Panc1 (cell line): ENCODE measurements at regions not wholly inside any gene's neighbourhood (a gene's known extent, or its start where the extent isn't known, plus 50 kb on each side); places are given as distances from the start of the nearest gene placed in this dataset.
A peak's percentile ranks its signal among the peaks of the same experiment; 100 is the strongest.

Experiments
- ATAC-seq: fragments of 200-7000 bp; cut with Tn5 transposase; 2 replicates; pipeline ENCODE4 v1.9.1; 2020; ENCODE audit warnings: mild to moderate bottlenecking, moderate library complexity
- BruUV-seq: library from RNA; stranded (reverse); fragments of 400-500 nt; replicated peaks from 2 replicates; lab custom pipeline; 2021; lab: Mats Ljungman, UMichigan
- CTCF ChIA-PET: fragments of 300-600 bp; sonication (Branson Sonifier 250); formaldehyde crosslinking; loops from one replicate; lab custom pipeline; 2022; ENCODE audit warnings: antibody characterized with exemption; lab: Charles Lee
- POLR2A ChIA-PET: fragments of 300-600 bp; sonication (Branson Sonifier 250); formaldehyde crosslinking; loops from one replicate; lab custom pipeline; 2022; ENCODE audit warnings: antibody characterized with exemption; lab: Charles Lee
- DNase-seq: peaks from one replicate; pipeline ENCODE4 v3.0.0-alpha.2; 2010; ENCODE audit warnings: low read depth, low spot score
- H3K27ac ChIP-seq: 2 replicates; pipeline ENCODE4 v1.5.1; 2011; ENCODE audit warnings: mild to moderate bottlenecking, low read length, inconsistent platforms
- H3K27me3 ChIP-seq: fragments of 200-500 bp; sonication (Bioruptor generic); 2 replicates; pipeline ENCODE4 v1.6.0; 2014; ENCODE audit warnings: low read length, inconsistent platforms; ENCODE audit not compliant: control insufficient read depth, insufficient read depth
- H3K36me3 ChIP-seq: fragments of 200-500 bp; sonication (Bioruptor generic); 2 replicates; pipeline ENCODE4 v1.5.1; 2014; ENCODE audit warnings: inconsistent platforms, mild to moderate bottlenecking, low read length, moderate library complexity; ENCODE audit not compliant: control insufficient read depth, insufficient read depth
- H3K4me1 ChIP-seq: 2 replicates; pipeline ENCODE4 v1.5.1; 2011; ENCODE audit warnings: inconsistent platforms, mild to moderate bottlenecking, low read length, moderate library complexity; ENCODE audit not compliant: control insufficient read depth, insufficient read depth
- H3K4me3 ChIP-seq, 2 experiments: 2 replicates each; pipeline ENCODE4 v1.5.1; 2011 to 2012; ENCODE audit warnings: low read depth in 2 of 2, low read length in 2 of 2, mild to moderate bottlenecking in 2 of 2, inconsistent platforms in 1 of 2, moderate library complexity in 1 of 2
- H3K9me3 ChIP-seq: fragments of 200-500 bp; sonication (Bioruptor generic); 2 replicates; pipeline ENCODE4 v1.5.1; 2014; ENCODE audit warnings: low read depth, mild to moderate bottlenecking, inconsistent platforms, low read length, moderate library complexity; ENCODE audit not compliant: control insufficient read depth, insufficient read depth
- CTCF ChIP-seq: fragments of 450-650 bp; IDR thresholded peaks from 2 replicates; pipeline ENCODE4 v1.5.1; 2017; ENCODE audit warnings: mild to moderate bottlenecking
- POLR2AphosphoS5 ChIP-seq: IDR thresholded peaks from 2 replicates; pipeline ENCODE4 v1.6.1; 2012; ENCODE audit warnings: mild to moderate bottlenecking, low read depth, low read length, moderate library complexity
- SIN3A ChIP-seq: IDR thresholded peaks from 2 replicates; pipeline ENCODE4 v1.6.1; 2012; ENCODE audit warnings: low read depth, mild to moderate bottlenecking, low read length, moderate library complexity, borderline replicate concordance; ENCODE audit not compliant: insufficient read depth
- TCF7L2 ChIP-seq: IDR thresholded peaks from 2 replicates; pipeline ENCODE4 v1.6.1; 2011; ENCODE audit warnings: mild to moderate bottlenecking, low read depth, low read length, inconsistent platforms
- in situ Hi-C: cut with HindIII; loops from 2 replicates; pipeline ENCODE4 v1.10.0; 2016; ENCODE audit warnings: low sequenced_read_pairs, low pct_unique_long_range_greater_than_20kb
- intact Hi-C: fragments of 100-400 bp; cut with micrococcal nuclease; formaldehyde crosslinking; loops from one replicate; pipeline ENCODE4 v1.10.0; 2022; ENCODE audit not compliant: unreplicated experiment
- TF ChIP-seq, protein P1 (sequence below), 2 experiments: IDR thresholded peaks; 2 replicates each; pipeline ENCODE4 v1.6.1; 2011 to 2012; ENCODE audit warnings: low read depth in 2 of 2, control low read depth in 1 of 2, low read length in 1 of 2, mild to moderate bottlenecking in 1 of 2, moderate library complexity in 1 of 2; ENCODE audit not compliant: insufficient read depth in 1 of 2

DNA sequence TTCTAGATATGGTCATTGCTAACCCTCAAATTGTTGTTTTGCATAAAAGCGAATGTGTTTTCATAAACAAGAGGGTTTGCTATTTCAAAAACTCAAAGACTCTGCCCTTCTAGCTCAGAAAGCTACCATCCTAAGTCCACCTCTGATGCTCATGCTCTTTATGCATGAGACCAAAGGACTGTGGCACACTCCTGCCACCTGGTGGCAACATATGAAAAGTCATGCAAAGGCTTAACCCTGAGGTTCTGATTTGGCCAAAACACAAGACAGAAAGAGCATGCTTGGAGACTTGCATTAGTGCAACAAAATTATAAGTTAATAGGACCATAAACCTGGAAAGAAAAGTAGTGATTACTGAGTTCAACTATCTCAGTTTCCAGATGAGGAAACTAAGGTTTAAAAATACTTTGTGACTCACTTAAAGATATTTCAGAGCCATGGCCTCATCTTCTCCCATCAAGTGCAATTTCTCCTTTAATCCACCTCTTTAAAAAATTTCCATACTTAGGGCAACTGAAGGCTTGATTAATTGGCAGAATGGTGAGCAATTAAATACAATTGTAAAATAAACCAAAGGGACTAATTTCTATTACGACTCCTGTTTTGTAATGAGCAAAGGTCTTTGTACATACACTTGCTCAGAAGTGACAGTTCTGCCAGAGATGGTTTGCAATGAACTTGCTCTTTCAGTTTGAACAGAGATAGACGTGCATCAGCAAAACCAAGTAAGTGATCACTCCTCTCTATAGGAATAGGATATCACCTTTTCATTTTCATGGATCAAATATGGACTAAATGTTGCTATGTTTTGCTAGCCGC is 110.7 kb upstream of the RAD23B start:
- in situ Hi-C loops (no loop called here), intact Hi-C loops (loop anchor here (5.0 to 10.0 kb wide), 2 partner anchors 308 to 1330 kb away; partner anchors contain the start of gene ZNF462)
- peak; percentile 97 for ATAC-seq
- no peaks in the 10 kb centered on the region for H3K27me3 ChIP-seq
- H3K36me3 ChIP-seq: no peaks in the 10 kb centered on the region
- POLR2A ChIA-PET: no interaction called here
- no peaks in the 10 kb centered on the region for H3K9me3 ChIP-seq
- peak; percentile 82 for TF ChIP-seq CTCF
- TF ChIP-seq TCF7L2: no peak
- TF ChIP-seq, protein P1, sequence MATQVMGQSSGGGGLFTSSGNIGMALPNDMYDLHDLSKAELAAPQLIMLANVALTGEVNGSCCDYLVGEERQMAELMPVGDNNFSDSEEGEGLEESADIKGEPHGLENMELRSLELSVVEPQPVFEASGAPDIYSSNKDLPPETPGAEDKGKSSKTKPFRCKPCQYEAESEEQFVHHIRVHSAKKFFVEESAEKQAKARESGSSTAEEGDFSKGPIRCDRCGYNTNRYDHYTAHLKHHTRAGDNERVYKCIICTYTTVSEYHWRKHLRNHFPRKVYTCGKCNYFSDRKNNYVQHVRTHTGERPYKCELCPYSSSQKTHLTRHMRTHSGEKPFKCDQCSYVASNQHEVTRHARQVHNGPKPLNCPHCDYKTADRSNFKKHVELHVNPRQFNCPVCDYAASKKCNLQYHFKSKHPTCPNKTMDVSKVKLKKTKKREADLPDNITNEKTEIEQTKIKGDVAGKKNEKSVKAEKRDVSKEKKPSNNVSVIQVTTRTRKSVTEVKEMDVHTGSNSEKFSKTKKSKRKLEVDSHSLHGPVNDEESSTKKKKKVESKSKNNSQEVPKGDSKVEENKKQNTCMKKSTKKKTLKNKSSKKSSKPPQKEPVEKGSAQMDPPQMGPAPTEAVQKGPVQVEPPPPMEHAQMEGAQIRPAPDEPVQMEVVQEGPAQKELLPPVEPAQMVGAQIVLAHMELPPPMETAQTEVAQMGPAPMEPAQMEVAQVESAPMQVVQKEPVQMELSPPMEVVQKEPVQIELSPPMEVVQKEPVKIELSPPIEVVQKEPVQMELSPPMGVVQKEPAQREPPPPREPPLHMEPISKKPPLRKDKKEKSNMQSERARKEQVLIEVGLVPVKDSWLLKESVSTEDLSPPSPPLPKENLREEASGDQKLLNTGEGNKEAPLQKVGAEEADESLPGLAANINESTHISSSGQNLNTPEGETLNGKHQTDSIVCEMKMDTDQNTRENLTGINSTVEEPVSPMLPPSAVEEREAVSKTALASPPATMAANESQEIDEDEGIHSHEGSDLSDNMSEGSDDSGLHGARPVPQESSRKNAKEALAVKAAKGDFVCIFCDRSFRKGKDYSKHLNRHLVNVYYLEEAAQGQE (IDR thresholded peaks at IDR 0.05; ENCODE audit: insufficient read depth in 1 of 2, low read depth in 2 of 2, low read length in 1 of 2): no peak
- H3K4me3 ChIP-seq: no peak overlapping the region
- DNase-seq: peak; percentile 60
- BruUV-seq: no TSS peak
- no peak overlapping the region for H3K27ac ChIP-seq
- CTCF ChIA-PET: no interaction called here
- no peaks in the 10 kb centered on the region for H3K4me1 ChIP-seq

DNA sequence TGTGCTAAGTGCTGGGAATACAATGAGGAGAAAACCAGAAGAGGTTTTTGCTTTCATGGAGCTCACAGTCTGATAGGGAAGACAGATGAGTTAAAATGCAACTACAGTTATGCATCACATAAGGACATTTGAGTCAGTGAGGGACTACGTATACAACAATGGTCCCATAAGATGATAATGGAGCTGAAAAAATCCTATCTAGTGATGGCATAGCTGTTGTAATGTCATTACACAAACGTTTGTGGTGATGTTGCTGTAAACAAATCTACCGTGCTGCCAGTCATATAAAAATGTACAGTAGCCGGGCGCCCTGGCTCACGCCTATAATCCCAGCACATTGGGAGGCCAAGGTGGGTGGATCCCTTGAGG is 110.1 kb upstream of the RAD23B start:
- Histone ChIP-seq H3K27me3 (no peaks in the 10 kb centered on the region), H3K36me3 (no peaks in the 10 kb centered on the region), H3K4me3 (no peak overlapping the region), H3K9me3 (no peaks in the 10 kb centered on the region), H3K27ac (no peak overlapping the region), H3K4me1 (no peaks in the 10 kb centered on the region)
- TF ChIP-seq, protein P1 (IDR thresholded peaks at IDR 0.05; ENCODE audit: insufficient read depth in 1 of 2, low read depth in 2 of 2, low read length in 1 of 2): no peak
- TF ChIP-seq CTCF (no peak), POLR2AphosphoS5 (no peak), SIN3A (no peak), TCF7L2 (no peak)
- BruUV-seq: no TSS peak
- CTCF ChIA-PET: no interaction called here
- in situ Hi-C loops: no loop called here
- intact Hi-C loops: loop anchor here (5.0 to 10.0 kb wide), 2 partner anchors 308 to 1331 kb away; partner anchors contain the start of gene ZNF462
- POLR2A ChIA-PET: no interaction called here
- DNase-seq (no peak), ATAC-seq (no peak)
